Hepatocyte (in vitro differentiated cells): ENCODE measurements at regions not wholly inside any gene's neighbourhood (a gene's known extent, or its start where the extent isn't known, plus 50 kb on each side); places are given as distances from the start of the nearest gene placed in this dataset.

ENCODE experiments used
- CTCF ChIP-seq: fragments of 200-600 bp; sonication (generic); IDR thresholded peaks from 2 replicates; pipeline ENCODE4 v1.5.1; 2016; ENCODE audit warnings: antibody characterized with exemption, mild to moderate bottlenecking; ENCODE audit not compliant: poor library complexity
- EZH2 ChIP-seq: fragments of 200-600 bp; sonication (generic); IDR thresholded peaks from 2 replicates; pipeline ENCODE4 v1.6.1; 2016; ENCODE audit warnings: antibody characterized with exemption, mild to moderate bottlenecking, borderline replicate concordance

DNA sequence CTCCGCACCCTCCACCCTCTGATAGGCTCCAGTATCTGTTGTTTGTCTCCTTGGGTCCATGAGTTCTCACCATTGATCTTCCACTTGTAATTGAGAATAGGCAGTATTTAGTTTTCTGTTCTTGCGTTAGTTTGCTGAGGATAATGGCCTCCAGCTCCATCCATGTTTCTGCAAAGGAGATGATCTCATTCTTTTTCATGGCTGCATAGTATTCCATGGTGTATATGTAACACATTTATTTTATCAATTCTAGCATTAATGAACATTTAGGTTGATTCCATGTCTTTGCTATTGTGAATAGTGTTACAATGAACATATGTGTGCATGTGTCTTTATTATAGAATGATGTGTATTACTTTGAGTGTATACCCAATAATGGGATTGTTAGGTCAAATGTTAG, 814.6 kb upstream of the FRG1 start:
- no peak for TF ChIP-seq EZH2
- TF ChIP-seq CTCF: no peak
